GM13977 (cell line): ENCODE measurements at regions not wholly inside any gene's neighbourhood (a gene's known extent, or its start where the extent isn't known, plus 50 kb on each side); places are given as distances from the start of the nearest gene placed in this dataset.

Experiments used
- DNase-seq: peaks from one replicate; pipeline ENCODE4 v3.0.0; 2012; ENCODE audit warnings: low spot score
- CTCF ChIP-seq: IDR thresholded peaks from 2 replicates; pipeline ENCODE4 v1.5.1; 2012; ENCODE audit warnings: mild to moderate bottlenecking, control low read depth; ENCODE audit not compliant: insufficient read depth; ENCODE audit errors: extremely low read depth, missing control alignments
- in situ Hi-C: fragments of 300-500 bp; cut with MboI; formaldehyde crosslinking; loops from one replicate; pipeline ENCODE4 v1.12.0; 2022; ENCODE audit warnings: low sequenced_read_pairs, low pct_unique_long_range_greater_than_20kb, mixed read lengths, inconsistent platforms; ENCODE audit not compliant: unreplicated experiment

GRCh38 chr9:31868830-31869229, 515.6 kb upstream of the ACO1 start:
- TF ChIP-seq CTCF: no peak
- no peak for DNase-seq
- in situ Hi-C loops: no loop called here

GRCh38 chr9:31870276-31870675, 514.2 kb upstream of the ACO1 start:
- no peak for TF ChIP-seq CTCF
- in situ Hi-C loops: no loop called here

GRCh38 chr9:31873722-31874121, 510.7 kb upstream of the ACO1 start:
- in situ Hi-C loops: no loop called here
- DNase-seq: no peak

More at GRCh38 chr9:31870276-31870675, 514.2 kb upstream of the ACO1 start:
- DNase-seq: no peak

GRCh38 chr9:31894008-31894407, 490.4 kb upstream of the ACO1 start:
- DNase-seq: no peak
- no peak for TF ChIP-seq CTCF
- in situ Hi-C loops: no loop called here

More at GRCh38 chr9:31873722-31874121, 510.7 kb upstream of the ACO1 start:
- no peak for TF ChIP-seq CTCF

- TF ChIP-seq CTCF: no peak
- DNase-seq: no peak
- in situ Hi-C loops: no loop called here
Observed at GRCh38 chr9:31908158-31908890, 476.1 kb upstream of the ACO1 start.

- in situ Hi-C loops: no loop called here
- no peak for TF ChIP-seq CTCF
- no peak for DNase-seq
Observed at GRCh38 chr9:31908891-31909480, 475.5 kb upstream of the ACO1 start.

- DNase-seq: no peak
- TF ChIP-seq CTCF: no peak
- in situ Hi-C loops: no loop called here
Observed at GRCh38 chr9:31912636-31913035, 471.8 kb upstream of the ACO1 start.
